HepG2 (cell line): ENCODE measurements at regions not wholly inside any gene's neighbourhood (a gene's known extent, or its start where the extent isn't known, plus 50 kb on each side); places are given as distances from the start of the nearest gene placed in this dataset.

ENCODE experiments used
- ATAC-seq: fragments of 200-7000 bp; cut with Tn5 transposase; 3 replicates; pipeline ENCODE4 v1.9.1; 2020; ENCODE audit warnings: mild to moderate bottlenecking, moderate library complexity
- BruUV-seq: library from RNA; stranded (reverse); fragments of 400-500 nt; replicated peaks from 2 replicates; lab custom pipeline; 2021; lab: Mats Ljungman, UMichigan
- CTCF ChIA-PET: fragments of 300-600 bp; formaldehyde crosslinking; extraction: SDS; loops from one replicate; lab custom pipeline; 2021; ENCODE audit warnings: low total read pairs, inconsistent platforms, low intra/inter-chr PET ratio; lab: Yijun Ruan, JAX
- POLR2A ChIA-PET: fragments of 350-600 bp; sonication (Branson Sonifier 250); formaldehyde crosslinking; loops from one replicate; lab custom pipeline; 2020; ENCODE audit warnings: antibody characterized with exemption, inconsistent platforms; lab: Yijun Ruan, JAX
- DNase-seq: peaks from one replicate; pipeline ENCODE4 v3.0.0-alpha.2; 2015; ENCODE audit warnings: low spot score
- FAIRE-seq: peaks from 3 replicates; lab custom pipeline; 2011; peaks lifted over from hg19 to GRCh38; lab: Jason Lieb, UNC
- H2AFZ ChIP-seq: one replicate; pipeline ENCODE4 v1.6.1; 2011; ENCODE audit warnings: low read length, inconsistent platforms
- H3K27ac ChIP-seq: fragments of 300-600 bp; 3 replicates; pipeline ENCODE4 v1.8.0; 2011; ENCODE audit warnings: mixed run types, mild to moderate bottlenecking, mixed read lengths, low read length, inconsistent platforms; ENCODE audit not compliant: insufficient read depth; ENCODE audit errors: extremely low read length
- H3K27me3 ChIP-seq, 2 experiments: fragments of 200-600 bp in 1 of 2; 2 replicates in 1 of 2; 3 replicates in 1 of 2; pipeline versions ENCODE4 v1.6.0 to v1.8.0; 2011; ENCODE audit warnings: low read length in 2 of 2, mild to moderate bottlenecking in 2 of 2, moderate library complexity in 2 of 2, inconsistent platforms in 1 of 2; ENCODE audit not compliant: insufficient read depth in 2 of 2, control insufficient read depth in 1 of 2
- H3K36me3 ChIP-seq, 2 experiments: fragments of 200-600 bp in 1 of 2; replicated peaks in 1 of 2; 2 replicates in 1 of 2; 3 replicates in 1 of 2; pipeline versions ENCODE4 v1.5.1 to v1.8.0; 2011; ENCODE audit warnings: low read length in 2 of 2, inconsistent platforms in 1 of 2; ENCODE audit not compliant: insufficient read depth in 2 of 2, control insufficient read depth in 1 of 2
- H3K4me1 ChIP-seq: 2 replicates; pipeline ENCODE4 v1.5.1; 2012; ENCODE audit warnings: low read length, inconsistent platforms; ENCODE audit not compliant: insufficient read depth
- H3K4me2 ChIP-seq: 2 replicates; pipeline ENCODE4 v1.6.0; 2011; ENCODE audit warnings: low read depth, low read length, inconsistent platforms
- H3K4me3 ChIP-seq, 3 experiments: fragments of 200-600 bp in 1 of 3; sonication (generic), shearing (Covaris generic) in 1 of 3; replicated peaks in 1 of 3; 2 replicates each; pipeline ENCODE4 v1.5.1; 2011 to 2016; ENCODE audit warnings: low read length in 3 of 3, inconsistent platforms in 2 of 3, low read depth in 2 of 3, mild to moderate bottlenecking in 2 of 3, control low read depth in 1 of 3, mixed read lengths in 1 of 3; ENCODE audit not compliant: insufficient read depth in 1 of 3
- H3K79me2 ChIP-seq: one replicate; pipeline ENCODE4 v1.6.1; 2011; ENCODE audit warnings: low read length, inconsistent platforms; ENCODE audit not compliant: insufficient read depth
- H3K9ac ChIP-seq: 2 replicates; pipeline ENCODE4 v1.6.0; 2011; ENCODE audit warnings: mild to moderate bottlenecking, low read depth, low read length, inconsistent platforms; ENCODE audit not compliant: insufficient read depth
- H3K9me3 ChIP-seq: 2 replicates; pipeline ENCODE4 v1.5.1; 2012; ENCODE audit warnings: mild to moderate bottlenecking, low read length
- H4K20me1 ChIP-seq: 2 replicates; pipeline ENCODE4 v1.6.0; 2011; ENCODE audit warnings: inconsistent platforms, mild to moderate bottlenecking, low read length, moderate library complexity; ENCODE audit not compliant: insufficient read depth
- GABPB1 ChIP-seq: IDR thresholded peaks from 2 replicates; pipeline ENCODE4 v1.6.1; 2016; ENCODE audit warnings: mild to moderate bottlenecking, missing genetic modification reagents, moderate library complexity, missing compliant biosample characterization
- HNRNPK ChIP-seq: fragments of 200-400 bp; formaldehyde crosslinking; IDR thresholded peaks from 2 replicates; pipeline ENCODE4 v1.6.1; 2018; ENCODE audit warnings: low read length, low read depth, moderate library complexity, mild to moderate bottlenecking; ENCODE audit not compliant: poor library complexity, severe bottlenecking
- KDM2A ChIP-seq: sonication (generic); formaldehyde crosslinking; IDR thresholded peaks from 2 replicates; pipeline ENCODE4 v1.4.0; 2020; ENCODE audit warnings: low read depth, missing genetic modification reagents, borderline replicate concordance
- LCORL ChIP-seq, 2 experiments: fragments of 450-650 bp in 1 of 2; sonication (generic) in 1 of 2; formaldehyde crosslinking in 1 of 2; IDR thresholded peaks; 2 replicates each; pipeline versions ENCODE4 v1.5.0 to v1.6.1; 2017 to 2020; ENCODE audit warnings: antibody characterized with exemption in 1 of 2, missing genetic modification reagents in 1 of 2
- MTF2 ChIP-seq: sonication (generic); formaldehyde crosslinking; IDR thresholded peaks from 2 replicates; pipeline ENCODE4 v1.5.0; 2020; ENCODE audit warnings: missing genetic modification reagents, borderline replicate concordance
- NR1H2 ChIP-seq: sonication (generic); formaldehyde crosslinking; IDR thresholded peaks from 2 replicates; pipeline ENCODE4 v1.8.1; 2022; ENCODE audit warnings: low read depth, missing genetic modification reagents, borderline replicate concordance
- RFX3 ChIP-seq: IDR thresholded peaks from 2 replicates; pipeline ENCODE4 v1.6.1; 2016; ENCODE audit warnings: missing biosample characterization, missing genetic modification reagents
- SKI ChIP-seq: fragments of 450-650 bp; IDR thresholded peaks from one replicate; pipeline ENCODE4 v1.6.1; 2018; ENCODE audit warnings: mild to moderate bottlenecking; ENCODE audit not compliant: partially characterized antibody
- SMARCC2 ChIP-seq: fragments of 450-650 bp; IDR thresholded peaks from 2 replicates; pipeline ENCODE4 v1.6.1; 2017; ENCODE audit warnings: antibody characterized with exemption, mild to moderate bottlenecking
- ZNF138 ChIP-seq: sonication (generic); formaldehyde crosslinking; IDR thresholded peaks from 2 replicates; pipeline ENCODE4 v1.5.0; 2020; ENCODE audit warnings: mild to moderate bottlenecking, low read depth, missing genetic modification reagents
- ZNF263 ChIP-seq: sonication (generic); formaldehyde crosslinking; IDR thresholded peaks from 2 replicates; pipeline ENCODE4 v1.4.0; 2020; ENCODE audit warnings: missing genetic modification reagents
- ZNF670 ChIP-seq: sonication (generic); formaldehyde crosslinking; IDR thresholded peaks from 2 replicates; pipeline ENCODE4 v1.8.0; 2022; ENCODE audit warnings: mild to moderate bottlenecking, missing genetic modification reagents, borderline replicate concordance
- WGBS: methylation state at CpG from one replicate; pipeline ENCODE4 v1.1.6; 2017; ENCODE audit warnings: low lambda C conversion rate; 5-methylcytosine and 5-hydroxymethylcytosine counted together
- in situ Hi-C: cut with HindIII; loops from 2 replicates; pipeline ENCODE4 v1.10.0; 2017; ENCODE audit warnings: low pct_unique_long_range_greater_than_20kb; ENCODE audit not compliant: extremely low pct_ligation_motif_present
- intact Hi-C: fragments of 100-400 bp; cut with micrococcal nuclease; formaldehyde crosslinking; loops from one replicate; pipeline ENCODE4 v1.10.0; 2022; ENCODE audit not compliant: unreplicated experiment
- TF ChIP-seq, protein P1 (sequence below): sonication (generic); formaldehyde crosslinking; IDR thresholded peaks from 2 replicates; pipeline ENCODE4 v1.5.1; 2020; ENCODE audit warnings: mild to moderate bottlenecking, missing genetic modification reagents, moderate library complexity

DNA sequence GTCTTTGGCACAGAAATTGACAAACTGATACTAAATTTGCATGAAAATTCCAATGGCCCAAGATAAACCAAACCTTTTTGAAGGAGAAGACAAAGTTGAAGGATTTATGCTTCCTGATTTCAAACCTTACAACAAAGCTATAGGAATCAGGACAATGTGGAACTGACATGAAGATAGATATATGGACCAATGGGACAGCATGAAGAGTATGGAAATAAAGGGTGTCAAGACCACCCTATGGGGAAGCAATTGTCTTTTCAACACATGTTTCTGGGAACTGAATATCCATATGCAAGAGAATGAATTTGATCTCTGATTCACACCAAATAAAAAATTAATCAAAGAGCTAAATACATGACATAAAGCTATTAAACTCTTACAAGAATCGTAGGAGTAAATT is 77.2 kb upstream of the ADARB2 start:
- H3K79me2 ChIP-seq, result no peaks in the 10 kb centered on the region
- H3K36me3 ChIP-seq, result no peaks in the 10 kb centered on the region
- no peak overlapping the region for H3K27ac ChIP-seq
- H3K4me2 ChIP-seq, result no peak overlapping the region
- FAIRE-seq (no peak), ATAC-seq (no peak), DNase-seq (no peak)
- intact Hi-C loops, result loop anchor here (5.0 kb wide), 1 partner anchor 1223 kb away; no protein-coding TSS in a partner anchor
- TF ChIP-seq ZNF138 (CRISPR knock-in tag), result no peak
- no peak for TF ChIP-seq NR1H2 (CRISPR knock-in tag)
- TF ChIP-seq ZNF670, result no peak
- TF ChIP-seq SMARCC2, result no peak
- no peak for TF ChIP-seq GABPB1 (CRISPR knock-in tag)
- no peak for TF ChIP-seq MTF2
- no peak for TF ChIP-seq ZNF263
- no peak for TF ChIP-seq HNRNPK
- TF ChIP-seq LCORL (IDR thresholded peaks at IDR 0.05), result no peak
- no peak for TF ChIP-seq LCORL (CRISPR knock-in tag; IDR thresholded peaks at IDR 0.05)
- TF ChIP-seq, protein P1, sequence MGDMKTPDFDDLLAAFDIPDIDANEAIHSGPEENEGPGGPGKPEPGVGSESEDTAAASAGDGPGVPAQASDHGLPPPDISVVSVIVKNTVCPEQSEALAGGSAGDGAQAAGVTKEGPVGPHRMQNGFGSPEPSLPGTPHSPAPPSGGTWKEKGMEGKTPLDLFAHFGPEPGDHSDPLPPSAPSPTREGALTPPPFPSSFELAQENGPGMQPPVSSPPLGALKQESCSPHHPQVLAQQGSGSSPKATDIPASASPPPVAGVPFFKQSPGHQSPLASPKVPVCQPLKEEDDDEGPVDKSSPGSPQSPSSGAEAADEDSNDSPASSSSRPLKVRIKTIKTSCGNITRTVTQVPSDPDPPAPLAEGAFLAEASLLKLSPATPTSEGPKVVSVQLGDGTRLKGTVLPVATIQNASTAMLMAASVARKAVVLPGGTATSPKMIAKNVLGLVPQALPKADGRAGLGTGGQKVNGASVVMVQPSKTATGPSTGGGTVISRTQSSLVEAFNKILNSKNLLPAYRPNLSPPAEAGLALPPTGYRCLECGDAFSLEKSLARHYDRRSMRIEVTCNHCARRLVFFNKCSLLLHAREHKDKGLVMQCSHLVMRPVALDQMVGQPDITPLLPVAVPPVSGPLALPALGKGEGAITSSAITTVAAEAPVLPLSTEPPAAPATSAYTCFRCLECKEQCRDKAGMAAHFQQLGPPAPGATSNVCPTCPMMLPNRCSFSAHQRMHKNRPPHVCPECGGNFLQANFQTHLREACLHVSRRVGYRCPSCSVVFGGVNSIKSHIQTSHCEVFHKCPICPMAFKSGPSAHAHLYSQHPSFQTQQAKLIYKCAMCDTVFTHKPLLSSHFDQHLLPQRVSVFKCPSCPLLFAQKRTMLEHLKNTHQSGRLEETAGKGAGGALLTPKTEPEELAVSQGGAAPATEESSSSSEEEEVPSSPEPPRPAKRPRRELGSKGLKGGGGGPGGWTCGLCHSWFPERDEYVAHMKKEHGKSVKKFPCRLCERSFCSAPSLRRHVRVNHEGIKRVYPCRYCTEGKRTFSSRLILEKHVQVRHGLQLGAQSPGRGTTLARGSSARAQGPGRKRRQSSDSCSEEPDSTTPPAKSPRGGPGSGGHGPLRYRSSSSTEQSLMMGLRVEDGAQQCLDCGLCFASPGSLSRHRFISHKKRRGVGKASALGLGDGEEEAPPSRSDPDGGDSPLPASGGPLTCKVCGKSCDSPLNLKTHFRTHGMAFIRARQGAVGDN (CRISPR knock-in tag), result no peak
- no peak for TF ChIP-seq RFX3 (CRISPR knock-in tag)
- no peak for TF ChIP-seq SKI
- TF ChIP-seq KDM2A, result no peak
- no peak overlapping the region for H3K9ac ChIP-seq
- no peak overlapping the region for H3K4me3 ChIP-seq
- H3K27me3 ChIP-seq, result no peaks in the 10 kb centered on the region; a peak in 1 of 5 replicates
- in situ Hi-C loops, result no loop called here
- no peaks in the 10 kb centered on the region for H4K20me1 ChIP-seq
- POLR2A ChIA-PET, result no interaction called here
- no peak overlapping the region for H2AFZ ChIP-seq
- 4% methylated on average over 1 of the region's 1 CpG for WGBS
- no peaks in the 10 kb centered on the region for H3K4me1 ChIP-seq
- no TSS peak for BruUV-seq
- H3K9me3 ChIP-seq, result no peaks in the 10 kb centered on the region
- CTCF ChIA-PET, result no interaction called here
